ENCODE measurements at regions not wholly inside any gene's neighbourhood (a gene's known extent, or its start where the extent isn't known, plus 50 kb on each side); places are given as distances from the start of the nearest gene placed in this dataset.

GRCh38 chr3:110710156-110710555 is 361.5 kb upstream of the NECTIN3 start:
- CTCF ChIA-PET (ENCODE audit: low intra/inter-chr PET ratio) = no interaction called here
- Histone ChIP-seq H2AFZ (ENCODE audit: low read depth, low read length) (no peak overlapping the region), H4K20me1 (replicated peaks; ENCODE audit: control insufficient read depth, insufficient read depth, low read length) (no peaks in the 10 kb centered on the region), H3K4me1 (replicated peaks in 1 of 2; ENCODE audit: control insufficient read depth in 2 of 2, insufficient read depth in 2 of 2, low read length in 2 of 2) (no peaks in the 10 kb centered on the region), H3K4me2 (ENCODE audit: insufficient read depth, low read length) (no peak overlapping the region), H3K9me3 (replicated peaks; ENCODE audit: control insufficient read depth, insufficient read depth, low read depth, low read length) (no peaks in the 10 kb centered on the region), H3K27me3 (ENCODE audit: control insufficient read depth in 2 of 2, insufficient read depth in 2 of 2, low read length in 2 of 2) (no peaks in the 10 kb centered on the region), H3K79me2 (ENCODE audit: control insufficient read depth, insufficient read depth, low read length) (no peaks in the 10 kb centered on the region), H3K27ac (ENCODE audit: extremely low read depth, low read depth, low read length) (no peak overlapping the region), H3K9me1 (ENCODE audit: control insufficient read depth, insufficient read depth, low read length) (no peaks in the 10 kb centered on the region), H3K4me3 (no peak overlapping the region), H3K36me3 (ENCODE audit: control insufficient read depth, insufficient read depth, low read length) (no peaks in the 10 kb centered on the region), H3K9ac (ENCODE audit: insufficient read depth in 1 of 2, low read depth in 2 of 2, low read length in 2 of 2) (no peak overlapping the region)
- intact Hi-C loops (cut with micrococcal nuclease) = no loop called here
- 35% methylated on average over 5 of the region's 7 CpGs for WGBS (ENCODE audit: insufficient coverage, low coverage, missing lambda C conversion rate)
- POLR2A ChIA-PET = no interaction called here
- DNase-seq (ENCODE audit: extremely low read depth in 1 of 4, low spot score in 3 of 4) (no peak), ATAC-seq (no peak), FAIRE-seq (no peak)
- no peak for TF ChIP-seq NFIC (IDR thresholded peaks at IDR 0.05)
- no peak for TF ChIP-seq CREB1 (IDR thresholded peaks at IDR 0.05)
- no peak for TF ChIP-seq CREB1 (CRISPR knock-in tag; IDR thresholded peaks at IDR 0.05)
- no TSS peak for BruUV-seq (replicated peaks)
- in situ Hi-C loops (cut with MboI) = no loop called here

- WGBS (ENCODE audit: insufficient coverage, low coverage, missing lambda C conversion rate) = 100% methylated on average over 1 of the region's 1 CpG
- Histone ChIP-seq H3K27ac (ENCODE audit: extremely low read depth, low read depth, low read length) (no peak overlapping the region), H3K36me3 (ENCODE audit: control insufficient read depth, insufficient read depth, low read length) (no peaks in the 10 kb centered on the region), H3K27me3 (ENCODE audit: control insufficient read depth in 2 of 2, insufficient read depth in 2 of 2, low read length in 2 of 2) (no peaks in the 10 kb centered on the region), H3K4me1 (replicated peaks in 1 of 2; ENCODE audit: control insufficient read depth in 2 of 2, insufficient read depth in 2 of 2, low read length in 2 of 2) (no peaks in the 10 kb centered on the region), H2AFZ (ENCODE audit: low read depth, low read length) (no peak overlapping the region), H3K9ac (ENCODE audit: insufficient read depth in 1 of 2, low read depth in 2 of 2, low read length in 2 of 2) (no peak overlapping the region), H3K4me3 (no peak overlapping the region), H3K79me2 (ENCODE audit: control insufficient read depth, insufficient read depth, low read length) (no peaks in the 10 kb centered on the region), H3K9me3 (replicated peaks; ENCODE audit: control insufficient read depth, insufficient read depth, low read depth, low read length) (no peaks in the 10 kb centered on the region), H4K20me1 (replicated peaks; ENCODE audit: control insufficient read depth, insufficient read depth, low read length) (no peaks in the 10 kb centered on the region), H3K4me2 (ENCODE audit: insufficient read depth, low read length) (no peak overlapping the region), H3K9me1 (ENCODE audit: control insufficient read depth, insufficient read depth, low read length) (no peaks in the 10 kb centered on the region)
- ChIA-PET POLR2A (no interaction called here), CTCF (ENCODE audit: low intra/inter-chr PET ratio) (no interaction called here)
- intact Hi-C loops (cut with micrococcal nuclease) = no loop called here
- BruUV-seq (replicated peaks) = no TSS peak
- ATAC-seq (no peak), FAIRE-seq (no peak), DNase-seq (ENCODE audit: extremely low read depth in 1 of 4, low spot score in 3 of 4) (no peak)
- no peak for TF ChIP-seq MECOM (CRISPR knock-in tag; IDR thresholded peaks at IDR 0.05)
- no peak for TF ChIP-seq SNIP1 (IDR thresholded peaks at IDR 0.05; ENCODE audit: low read depth)
- TF ChIP-seq ZNF436 (CRISPR knock-in tag; IDR thresholded peaks at IDR 0.05) = no peak
- in situ Hi-C loops (cut with MboI) = no loop called here
These were observed 361.0 kb upstream of the NECTIN3 start for GRCh38 chr3:110710603-110711002.

All from K562 (cell line).